Stimulated activated CD4-positive, alpha-beta T cell treated with anti-CD3 and anti-CD28 coated beads, TNF-alpha, amount 100 ng/mL, for 48 hours (primary cell): ENCODE measurements at regions not wholly inside any gene's neighbourhood (a gene's known extent, or its start where the extent isn't known, plus 50 kb on each side); places are given as distances from the start of the nearest gene placed in this dataset.

Experiments
- DNase-seq, 3 donors: peaks; one replicate each; pipeline ENCODE4 v3.0.0-alpha.2; 2020; ENCODE audit warnings: low read depth in 3 of 3

GRCh38 chr11:122232985-122233384 lies 117.0 kb upstream of the BLID start:
- no peak for DNase-seq

DNA sequence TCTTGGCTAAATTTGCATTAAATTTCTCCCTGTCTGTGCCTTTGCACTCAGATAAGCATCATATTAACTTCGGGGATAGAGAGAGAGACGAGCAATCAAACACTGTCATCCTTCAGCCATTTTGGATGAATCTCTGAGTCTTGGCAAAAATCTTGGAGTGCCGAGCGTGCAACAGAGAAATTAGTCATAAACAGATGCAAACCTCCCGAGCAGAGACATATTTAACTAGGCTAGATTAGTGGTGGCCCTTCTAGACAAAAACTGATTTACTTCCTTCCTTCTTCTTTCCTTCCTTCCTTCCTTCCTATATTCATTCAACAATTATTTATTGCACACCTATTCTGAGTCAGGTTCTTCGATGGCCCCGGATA lies 114.4 kb upstream of the BLID start:
- no peak for DNase-seq

GRCh38 chr11:122229481-122230384 lies 113.7 kb upstream of the BLID start:
- DNase-seq: no peak

DNA sequence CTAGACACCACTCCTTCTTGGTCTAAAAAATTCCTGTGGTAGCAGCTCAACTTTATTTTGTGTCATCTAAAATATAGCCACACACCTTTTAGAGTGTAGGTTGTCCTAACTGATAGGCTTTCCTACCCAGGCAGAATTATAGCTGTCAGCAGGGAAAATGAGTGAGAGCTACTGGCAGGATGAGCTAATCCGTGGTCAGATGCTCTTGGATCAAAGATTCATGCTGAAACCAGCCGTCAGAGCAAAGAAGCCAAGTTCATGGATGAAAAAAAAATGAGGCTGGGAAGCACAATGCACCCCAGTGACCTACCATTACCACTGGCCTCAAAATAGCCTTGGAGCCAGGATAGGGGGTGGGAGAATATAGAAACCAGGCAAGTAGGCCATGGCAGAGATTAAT lies 113.1 kb upstream of the BLID start:
- DNase-seq: no peak

GRCh38 chr11:122226810-122227379 lies 110.9 kb upstream of the BLID start:
- no peak for DNase-seq

GRCh38 chr11:122224867-122225266 lies 108.9 kb upstream of the BLID start:
- DNase-seq: no peak

DNA sequence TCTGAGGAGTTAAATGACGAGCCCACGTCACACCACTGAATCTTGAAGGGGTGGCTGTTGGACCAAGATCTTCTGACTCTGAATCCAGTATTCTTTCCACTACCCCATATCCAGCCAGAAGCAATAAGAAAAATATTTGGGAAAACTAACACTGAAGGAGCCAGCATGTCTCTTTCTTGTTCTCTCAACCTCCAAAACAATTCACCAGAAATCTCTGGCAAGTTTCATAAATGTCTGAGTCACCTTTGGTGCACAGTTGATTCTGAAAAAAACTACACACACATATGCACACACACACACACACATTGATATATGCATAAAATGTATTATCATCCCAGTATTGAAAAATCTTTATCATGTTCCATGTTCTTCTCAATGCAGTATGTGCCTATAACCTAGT lies 104.3 kb upstream of the BLID start:
- DNase-seq: no peak

GRCh38 chr11:122219791-122220190 lies 103.8 kb upstream of the BLID start:
- DNase-seq: no peak

DNA sequence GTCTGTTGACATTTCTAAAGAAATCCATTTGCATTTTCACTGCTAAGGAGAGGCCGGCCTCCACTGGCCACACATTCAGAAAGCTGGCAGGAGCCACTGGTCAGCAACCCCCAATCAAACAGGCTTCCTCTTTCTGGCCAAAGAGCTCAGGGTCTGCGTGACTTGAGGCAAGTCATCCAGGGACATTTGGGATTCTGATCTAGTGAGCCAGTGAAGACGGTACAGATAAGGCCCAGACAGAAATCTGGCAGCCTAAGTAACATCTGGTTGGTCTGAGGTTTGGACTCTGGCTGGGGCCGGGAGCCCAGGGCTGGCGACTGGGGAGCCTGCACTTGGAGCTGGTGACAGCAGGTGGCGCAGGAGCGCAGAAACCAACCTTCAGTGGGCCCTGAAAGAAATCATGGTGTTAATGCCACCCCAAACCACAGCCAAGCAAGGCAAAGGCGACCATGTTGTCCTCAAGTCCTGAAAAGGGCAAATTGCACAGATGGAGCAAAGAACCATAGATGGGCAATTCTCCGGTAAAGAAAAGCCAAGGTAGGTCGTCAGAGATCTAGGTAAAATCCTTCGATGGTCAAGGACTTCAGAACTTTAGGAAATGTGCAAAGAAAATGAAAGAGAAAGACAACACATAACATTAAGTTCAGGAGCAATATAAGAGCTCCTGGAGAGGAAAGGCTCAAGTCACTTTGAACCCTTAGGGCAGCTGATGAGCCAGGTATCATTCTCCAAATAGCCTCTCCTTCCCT lies 99.4 kb upstream of the BLID start:
- peak in 2 of 3 donors; percentile 12 for DNase-seq

DNA sequence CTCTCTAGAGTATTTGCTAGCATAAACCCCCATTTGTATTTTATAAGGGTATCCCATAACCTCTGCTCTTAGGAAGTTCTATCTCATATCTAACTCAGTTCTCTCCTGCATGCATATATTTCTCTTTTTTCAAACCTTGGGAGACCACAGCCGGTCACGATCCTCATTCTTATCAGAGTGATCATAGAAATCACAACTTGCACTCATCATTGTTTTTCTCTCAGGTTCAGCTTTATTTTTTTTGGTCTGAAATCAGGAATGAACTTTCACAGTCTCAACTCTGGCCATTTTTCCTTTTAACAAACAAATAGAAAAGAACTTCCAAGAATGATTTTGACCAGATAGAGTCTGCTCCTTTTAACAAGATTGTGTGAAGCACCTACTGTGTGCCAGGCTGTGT lies 98.6 kb upstream of the BLID start:
- DNase-seq: no peak

GRCh38 chr11:122214080-122214479 lies 98.1 kb upstream of the BLID start:
- DNase-seq: no peak

DNA sequence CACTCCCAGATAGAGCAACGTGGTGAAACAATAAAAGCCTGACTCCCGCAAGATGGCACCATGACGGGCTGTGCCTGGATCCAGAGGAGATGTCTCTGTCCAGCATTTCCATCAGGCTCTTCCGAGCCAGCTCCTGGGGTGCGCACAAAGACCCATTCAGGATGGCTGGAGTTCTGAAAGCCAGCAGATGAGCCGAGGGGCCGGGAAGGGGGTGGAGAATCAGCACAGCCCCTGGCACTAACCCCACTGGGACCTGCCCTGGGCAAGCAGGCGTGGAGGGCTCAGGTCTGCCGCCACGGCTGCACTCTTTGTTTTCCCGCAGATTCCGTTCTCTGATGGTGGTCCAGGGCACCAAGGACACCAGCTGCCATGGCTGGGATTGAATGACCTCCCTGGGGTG lies 97.2 kb upstream of the BLID start:
- no peak for DNase-seq

DNA sequence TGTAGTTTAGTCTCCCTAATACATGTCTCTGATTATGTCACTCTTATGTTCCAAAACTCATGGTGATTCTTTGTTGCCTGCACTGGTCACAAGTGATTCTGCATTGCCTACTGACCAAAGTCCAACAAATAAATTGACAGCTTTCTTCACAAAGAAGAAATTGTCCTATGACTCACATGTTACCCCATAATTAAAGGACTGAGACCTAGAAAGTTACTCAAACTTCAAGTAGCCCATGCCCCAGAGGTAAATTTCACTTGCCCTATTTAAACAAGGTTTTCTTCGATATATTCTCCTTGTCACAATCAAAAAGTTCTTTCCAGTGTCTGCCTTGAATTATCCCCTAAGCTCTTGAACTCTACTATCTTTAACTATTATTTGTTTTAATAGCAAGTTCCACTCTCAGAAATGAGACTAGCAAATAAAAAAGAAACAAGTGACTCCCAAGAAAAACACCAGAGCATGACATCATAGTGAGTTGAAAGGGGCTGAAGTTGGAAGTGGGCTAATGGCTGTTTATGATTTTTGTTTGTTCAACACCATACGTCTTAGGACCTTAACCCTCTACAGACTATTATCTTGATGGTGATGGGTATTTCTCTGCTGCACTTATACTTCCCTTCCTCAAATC lies 94.5 kb upstream of the BLID start:
- no peak for DNase-seq

DNA sequence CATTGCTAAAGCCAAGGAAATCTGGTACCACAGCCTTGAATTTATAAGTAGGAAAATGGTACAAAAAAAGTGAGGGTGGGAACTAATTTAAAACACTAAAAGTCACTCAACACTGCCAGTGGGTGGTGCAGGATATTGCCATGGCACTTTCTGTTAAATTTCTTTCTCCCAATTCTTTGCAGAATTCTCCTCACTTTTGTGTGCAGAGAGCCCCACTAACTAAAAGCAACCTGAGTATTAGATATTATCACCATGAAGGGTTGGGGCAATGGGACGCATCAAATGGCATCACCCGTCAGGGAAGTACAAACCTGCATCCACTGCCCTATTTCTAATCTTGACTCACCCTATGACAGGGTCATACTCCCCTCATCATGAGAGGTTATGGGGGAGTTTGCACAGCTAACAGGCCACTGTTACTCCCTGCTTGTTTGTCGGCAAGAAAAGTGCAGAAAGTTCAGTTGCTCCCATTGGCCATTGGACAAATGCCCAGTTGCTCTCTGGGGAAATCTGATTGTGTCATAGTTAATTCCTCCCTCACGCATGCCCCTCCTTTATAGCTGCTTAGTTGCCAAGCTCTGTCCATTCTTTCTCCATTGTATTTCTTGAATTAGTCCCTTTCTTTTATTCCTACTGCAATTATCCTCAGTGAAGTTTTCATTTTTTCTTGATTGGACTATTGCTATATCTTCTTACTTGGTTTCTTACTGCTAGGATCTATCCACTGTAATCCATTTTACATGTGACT lies 93.8 kb upstream of the BLID start:
- no peak for DNase-seq

DNA sequence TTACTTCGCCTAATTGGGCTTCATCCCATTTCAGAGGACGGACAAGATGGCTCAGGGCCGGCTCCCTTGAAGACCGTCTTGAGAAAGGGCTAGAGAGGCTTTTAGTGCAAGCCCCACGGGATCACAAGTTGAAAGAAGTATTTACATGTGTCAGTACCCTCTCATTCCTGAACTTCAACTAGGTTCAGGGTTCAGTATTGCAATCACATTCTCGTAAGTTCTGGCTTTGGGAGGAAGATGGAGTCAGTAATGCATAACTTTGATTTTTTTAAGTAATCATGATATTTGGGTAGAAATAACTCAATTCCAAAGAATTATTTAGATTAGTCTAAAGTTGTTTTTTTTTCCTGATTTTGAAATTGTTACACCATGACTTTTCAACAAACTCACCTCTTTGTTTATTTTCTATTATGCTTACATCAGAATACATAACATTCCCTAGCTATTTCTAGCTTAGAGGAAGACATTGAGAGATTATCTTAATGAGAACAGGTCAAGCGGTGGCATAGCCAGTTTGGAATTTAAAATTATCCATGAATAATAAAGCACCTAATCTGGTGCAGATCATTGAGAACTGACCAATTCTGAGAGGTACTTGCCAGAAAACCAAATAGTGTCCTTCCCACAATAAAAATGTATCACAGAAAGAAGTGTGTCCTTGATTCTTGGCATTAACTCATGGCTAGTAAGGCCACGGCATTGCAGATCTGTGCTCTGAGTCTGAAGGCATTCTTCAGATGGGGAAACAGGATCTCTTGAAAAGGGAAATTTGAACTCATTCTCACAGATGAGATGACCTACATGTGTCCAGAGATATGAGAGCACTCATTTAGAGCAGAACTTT lies 92.1 kb upstream of the BLID start:
- no peak for DNase-seq

DNA sequence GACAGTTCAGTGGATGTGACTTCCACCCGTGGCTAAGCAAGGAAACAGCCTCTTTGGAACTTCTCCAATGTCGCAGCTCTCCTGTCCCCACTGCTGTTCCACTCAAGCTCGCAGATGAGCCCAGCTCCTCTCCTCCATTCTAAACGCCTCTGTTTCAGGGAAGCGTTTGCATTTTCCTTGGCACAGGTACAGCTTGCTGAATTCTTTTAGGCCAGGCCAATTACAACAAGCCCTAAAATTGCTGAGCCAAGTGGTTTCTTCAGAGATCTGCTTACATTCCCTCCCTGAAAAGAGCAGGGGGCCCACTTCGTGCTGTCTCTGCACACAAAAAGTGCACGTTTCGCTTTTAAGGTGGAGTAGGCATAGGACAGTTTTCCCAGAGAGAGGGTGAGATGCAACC lies 91.5 kb upstream of the BLID start:
- no peak for DNase-seq

DNA sequence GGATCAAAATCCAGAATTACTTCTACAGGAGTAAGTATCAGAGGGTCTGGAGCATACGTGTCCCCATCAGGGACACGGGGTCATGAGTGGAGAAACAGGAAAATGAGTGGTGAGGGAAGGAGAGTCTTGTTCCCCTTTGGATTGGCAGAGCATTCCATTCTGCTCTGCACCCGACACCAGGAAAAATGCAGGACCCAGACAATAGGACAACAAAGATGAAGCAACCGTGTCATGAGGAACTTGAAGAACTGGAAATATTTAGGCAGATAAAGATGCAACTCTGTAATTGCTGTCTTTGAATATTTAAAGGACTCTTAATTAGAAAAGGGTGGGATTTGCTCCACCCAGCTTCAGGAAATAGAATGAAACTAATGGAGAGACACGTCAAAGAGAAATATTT lies 89.0 kb upstream of the BLID start:
- no peak for DNase-seq

DNA sequence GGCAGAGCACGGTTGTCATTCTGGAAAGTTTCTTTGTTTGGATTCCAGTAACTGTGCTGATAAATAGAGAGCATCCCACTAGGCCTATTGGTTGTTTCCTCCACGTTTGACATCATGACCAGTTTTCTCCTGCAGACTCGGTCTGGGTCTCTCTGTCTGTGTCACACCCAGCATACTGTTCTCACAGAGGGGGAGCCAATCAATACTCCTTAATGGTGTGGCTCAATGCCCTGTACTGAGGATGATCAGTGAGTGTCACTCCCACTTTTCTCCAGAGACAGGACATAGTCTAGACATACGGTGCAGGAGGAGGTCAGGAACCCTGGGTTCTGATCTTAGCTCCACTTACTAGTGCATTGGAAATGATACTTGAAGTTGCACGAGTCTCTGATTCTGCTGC lies 88.2 kb upstream of the BLID start:
- no peak for DNase-seq

DNA sequence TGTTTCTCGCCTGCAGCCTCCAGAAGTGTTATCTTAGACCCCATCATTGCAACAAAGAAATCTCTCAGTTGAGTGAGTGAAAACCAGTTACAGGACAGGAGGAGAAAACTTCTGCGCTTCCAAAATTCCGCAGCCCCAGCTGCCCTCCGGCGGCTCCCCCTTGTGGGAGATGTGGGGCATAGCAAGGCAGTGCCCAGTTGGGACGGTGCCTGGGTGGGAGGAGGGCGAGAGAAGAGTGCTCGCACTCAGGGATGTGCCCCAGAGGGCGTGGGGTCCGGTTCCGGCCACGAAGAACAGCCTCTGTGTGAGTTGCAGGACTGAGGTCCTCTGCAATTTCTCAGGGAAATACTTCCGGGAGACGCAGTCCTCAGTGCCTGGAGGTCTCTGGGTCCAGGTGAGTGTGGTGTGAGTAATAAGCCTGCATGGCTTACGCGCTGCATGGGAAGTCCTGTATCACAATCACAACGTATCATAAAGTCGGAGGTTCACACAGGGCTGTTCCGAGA lies 87.0 kb upstream of the BLID start:
- peak; percentile 17 to 24 (median 20) for DNase-seq

DNA sequence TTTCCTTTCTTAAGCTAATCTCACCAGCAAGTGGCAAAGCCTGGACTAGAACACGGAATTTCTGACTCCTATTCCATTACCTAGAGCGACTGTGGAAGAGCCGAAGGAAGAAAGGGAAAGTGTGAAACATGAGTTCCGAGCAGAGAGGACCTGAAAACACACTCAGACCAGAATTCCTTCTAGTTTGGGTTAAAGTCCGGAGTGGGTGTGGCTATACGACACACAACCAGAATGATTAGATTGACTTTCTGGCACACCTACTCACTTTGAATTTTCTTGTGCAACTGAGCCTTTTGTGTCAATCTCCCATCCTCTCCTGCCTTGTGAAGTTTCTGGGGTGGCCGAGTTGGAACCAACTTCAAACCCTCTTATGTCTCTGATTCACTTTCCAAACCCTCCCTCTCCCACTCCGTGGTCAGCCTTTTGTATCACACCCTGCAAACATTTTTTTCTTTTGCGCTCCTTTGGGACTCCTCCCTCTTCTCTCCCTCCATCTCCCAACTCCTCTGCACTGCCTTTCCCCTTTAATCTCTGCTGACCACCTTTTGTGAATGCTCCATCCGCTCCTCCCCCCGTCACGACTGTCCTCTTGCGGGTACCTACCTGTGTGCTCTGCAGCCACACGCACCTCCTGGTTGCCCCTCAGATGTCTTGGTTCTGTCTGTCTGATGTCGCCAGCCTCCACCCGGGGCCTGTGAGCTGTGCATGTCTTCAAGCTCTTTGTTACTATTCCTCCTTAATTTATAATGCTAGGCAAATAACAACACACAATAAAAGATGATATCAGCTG lies 86.3 kb upstream of the BLID start:
- no peak for DNase-seq
